ENCODE measurements at regions not wholly inside any gene's neighbourhood (a gene's known extent, or its start where the extent isn't known, plus 50 kb on each side); places are given as distances from the start of the nearest gene placed in this dataset.

GRCh38 chr2:180927030-180927686 is 53.2 kb upstream of the UBE2E3 start:
- no peak overlapping the region for H3K27ac ChIP-seq
- no peak for TF ChIP-seq CTCF (IDR thresholded peaks at IDR 0.05)
- no peak for TF ChIP-seq ZFX (IDR thresholded peaks at IDR 0.05; ENCODE audit: borderline replicate concordance)

GRCh38 chr2:180925700-180926099 is 54.7 kb upstream of the UBE2E3 start:
- H3K27ac ChIP-seq: no peak overlapping the region
- TF ChIP-seq CTCF (IDR thresholded peaks at IDR 0.05) (no peak), ZFX (IDR thresholded peaks at IDR 0.05; ENCODE audit: borderline replicate concordance) (no peak)

- no peak for TF ChIP-seq ZFX (IDR thresholded peaks at IDR 0.05; ENCODE audit: borderline replicate concordance)
- no peak for TF ChIP-seq CTCF (IDR thresholded peaks at IDR 0.05)
- no peak overlapping the region for H3K27ac ChIP-seq
Measured at GRCh38 chr2:180924063-180924462, 56.3 kb upstream of the UBE2E3 start.

DNA sequence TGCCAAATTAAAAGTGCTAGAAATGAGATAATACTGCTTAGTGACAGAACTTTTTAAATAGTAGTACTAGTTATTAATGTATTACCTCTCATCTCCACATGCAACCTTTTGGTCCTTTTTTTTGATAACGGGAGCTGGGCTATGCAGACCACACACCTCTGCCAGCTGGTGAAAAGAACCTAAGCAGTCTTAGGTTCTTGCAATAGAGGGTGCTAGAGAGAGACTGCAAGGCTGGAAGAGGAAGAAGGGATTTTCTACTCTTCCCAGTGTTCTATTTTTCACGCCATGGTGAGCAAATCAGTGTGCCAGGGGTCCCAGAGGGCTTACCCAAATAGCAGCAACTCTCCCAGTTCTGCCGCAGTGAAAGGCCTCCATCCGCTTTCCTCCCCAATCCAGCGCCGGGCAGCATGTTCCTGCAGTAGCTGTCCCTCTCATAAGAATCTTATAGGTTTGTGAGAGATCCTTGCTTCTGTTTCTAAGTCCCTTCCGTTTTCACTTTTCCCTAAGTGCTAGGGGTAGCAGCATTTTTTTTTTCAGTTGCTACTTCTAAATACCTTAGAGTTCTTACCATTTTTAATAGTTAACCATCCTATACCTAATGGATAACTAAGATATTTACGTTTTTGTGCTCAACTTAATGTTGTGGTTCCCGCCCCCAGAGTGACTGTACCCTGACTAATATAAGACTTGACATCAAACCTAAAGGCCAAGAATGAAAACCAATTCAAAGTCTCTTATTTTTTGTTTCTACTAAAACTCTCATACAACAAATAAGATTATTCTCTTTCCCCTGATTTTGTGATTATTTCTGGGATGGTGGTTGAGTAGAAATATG is 69.4 kb upstream of the UBE2E3 start:
- TF ChIP-seq ZFX (IDR thresholded peaks at IDR 0.05; ENCODE audit: borderline replicate concordance) (no peak), CTCF (IDR thresholded peaks at IDR 0.05) (peak; percentile 17; the same call in 1 of the 2 replicates)
- H3K27ac ChIP-seq: no peak overlapping the region

- H3K27ac ChIP-seq: peak overlapping the region; percentile 32
- TF ChIP-seq CTCF (IDR thresholded peaks at IDR 0.05): no peak
- no peak for TF ChIP-seq ZFX (IDR thresholded peaks at IDR 0.05; ENCODE audit: borderline replicate concordance)
Measured at GRCh38 chr2:180907731-180908130, 72.7 kb upstream of the UBE2E3 start.

DNA sequence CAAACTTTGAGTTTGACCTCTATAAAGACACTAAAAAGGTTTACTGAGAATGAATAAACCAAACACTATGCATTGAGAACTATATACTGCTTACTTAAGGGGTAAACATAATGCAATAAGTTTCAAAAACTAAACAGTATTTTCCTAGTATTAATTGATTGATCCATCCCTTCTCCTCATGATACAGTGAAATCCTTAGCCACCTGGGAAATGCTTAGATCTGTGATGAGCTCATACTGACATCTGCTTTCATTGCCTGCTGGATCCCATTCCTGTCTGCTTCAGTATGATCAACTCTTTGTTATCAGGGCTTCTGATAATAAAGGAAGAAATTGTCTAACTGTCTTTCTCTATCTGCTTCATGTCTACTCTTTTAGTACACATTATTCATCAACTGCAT is 74.9 kb upstream of the UBE2E3 start:
- no peak overlapping the region for H3K27ac ChIP-seq
- TF ChIP-seq ZFX (IDR thresholded peaks at IDR 0.05; ENCODE audit: borderline replicate concordance) (no peak), CTCF (IDR thresholded peaks at IDR 0.05) (no peak)

DNA sequence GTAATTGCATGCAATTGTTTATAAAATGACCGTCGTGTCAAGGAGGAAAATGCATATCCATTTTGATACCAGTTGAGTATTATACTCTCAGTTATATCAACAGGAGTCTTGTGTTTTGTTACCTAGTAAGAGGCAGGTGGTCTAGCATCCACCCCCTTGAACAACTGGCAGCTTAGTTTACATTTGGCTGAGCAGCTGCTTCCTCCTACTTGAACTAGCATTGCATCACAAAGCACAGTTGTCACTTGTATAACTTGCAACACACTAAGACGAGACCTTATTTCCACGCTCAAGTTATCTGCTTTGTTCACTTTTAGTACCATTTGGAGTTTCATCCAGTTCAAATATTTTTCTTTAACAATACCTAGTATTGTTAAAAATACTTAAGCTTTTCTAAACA is 75.4 kb upstream of the UBE2E3 start:
- TF ChIP-seq ZFX (IDR thresholded peaks at IDR 0.05; ENCODE audit: borderline replicate concordance) (no peak), CTCF (IDR thresholded peaks at IDR 0.05) (no peak)

More for the DNA sequence above, 75.4 kb upstream of the UBE2E3 start:
- no peak overlapping the region for H3K27ac ChIP-seq

Data from 22Rv1 (cell line).